ENCODE measurements at regions not wholly inside any gene's neighbourhood (a gene's known extent, or its start where the extent isn't known, plus 50 kb on each side); places are given as distances from the start of the nearest gene placed in this dataset.

DNA sequence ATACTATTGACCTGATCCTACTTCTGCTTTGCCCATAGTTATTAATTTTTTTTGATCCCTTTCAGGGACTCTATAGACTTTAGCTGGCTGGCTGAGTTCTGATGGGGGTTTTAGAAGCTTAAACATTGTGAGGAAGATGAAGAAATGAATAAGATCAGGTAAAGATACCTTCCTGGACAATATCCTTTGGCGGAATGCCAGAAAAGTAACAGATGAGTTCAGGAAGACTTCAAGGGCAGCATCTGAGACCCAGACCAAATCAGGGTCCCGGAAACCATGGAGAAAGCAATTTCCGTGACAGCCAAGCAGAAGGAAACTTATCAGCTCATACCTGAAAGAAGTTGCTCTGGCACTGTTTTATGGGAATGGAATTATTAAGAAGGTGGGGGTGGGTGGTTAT lies 100.4 kb downstream of the XCL2 start (continued):
- no peak for TF ChIP-seq ZNF274 (IDR thresholded peaks at IDR 0.05; ENCODE audit: insufficient read depth, insufficient read length)
- TF ChIP-seq ZNF622 (IDR thresholded peaks at IDR 0.05), result no peak
- TF ChIP-seq BCL11A (IDR thresholded peaks at IDR 0.05; ENCODE audit: low read depth, low read length), result no peak
- no peak for TF ChIP-seq KAT2A (conservative IDR thresholded peaks at IDR 0.05; ENCODE audit: control insufficient read depth, low read depth, low read length)
- no peak for TF ChIP-seq STAT3 (IDR thresholded peaks at IDR 0.05; ENCODE audit: low read depth, low read length)
- TF ChIP-seq MYB (IDR thresholded peaks at IDR 0.05; ENCODE audit: borderline replicate concordance, low read depth, low read length), result no peak
- TF ChIP-seq BMI1 (IDR thresholded peaks at IDR 0.05; ENCODE audit: borderline replicate concordance), result no peak

DNA sequence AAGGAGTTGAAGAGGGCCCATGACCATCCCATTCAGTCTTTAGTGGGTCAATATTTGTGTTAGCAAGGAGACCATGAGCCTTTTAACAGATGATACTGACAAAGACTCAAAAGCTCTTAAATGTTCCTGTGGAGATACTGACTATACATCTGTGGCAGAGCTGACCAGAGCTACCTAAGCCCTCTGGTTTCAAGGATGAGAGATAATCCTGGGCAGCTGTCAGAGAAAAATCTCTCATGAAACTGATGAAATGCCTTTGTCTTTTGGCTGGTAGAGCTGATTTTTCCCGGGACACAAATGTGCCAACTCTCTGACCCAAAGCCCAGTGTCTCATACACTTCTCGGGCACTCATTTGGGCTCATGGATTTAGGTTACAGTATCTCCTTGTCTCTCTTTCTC lies 100.9 kb downstream of the XCL2 start:
- H2AFZ ChIP-seq (ENCODE audit: control insufficient read depth, low read depth, low read length), result no peak overlapping the region
- no peak overlapping the region for H3K4me3 ChIP-seq
- 28% methylated on average over 2 of the region's 2 CpGs for WGBS (ENCODE audit: insufficient coverage, insufficient replicate concordance, low lambda C conversion rate, missing lambda C conversion rate)
- TF ChIP-seq GATAD2B (conservative IDR thresholded peaks at IDR 0.05; ENCODE audit: low read depth) (no peak), MYB (IDR thresholded peaks at IDR 0.05; ENCODE audit: borderline replicate concordance, low read depth, low read length) (no peak)
- FAIRE-seq (peak; percentile 18), ATAC-seq (no peak), DNase-seq (ENCODE audit: low read depth, low spot score) (no peak)
- no peak overlapping the region for H3K27ac ChIP-seq (ENCODE audit: control insufficient read depth, insufficient read depth)
- ChIA-PET RAD21 (ENCODE audit: unreplicated experiment) (interaction anchor here (0.7 to 12.3 kb wide), 15 partner anchors 9 to 666 kb away, joined by 3 to 179 read pairs (median 5); no protein-coding TSS in a partner anchor), CTCF (interaction anchor here (0.7 to 14.9 kb wide), 12 partner anchors 9 to 905 kb away, joined by 3 to 283 read pairs (median 8); no protein-coding TSS in a partner anchor), SMC1A (ENCODE audit: uncharacterized antibody, unreplicated experiment) (interaction anchor here (0.7 to 16.8 kb wide), 25 partner anchors 9 to 1030 kb away, joined by 3 to 314 read pairs (median 7); partner anchors contain the start of genes XCL1 and XCL2), POLR2A (interaction anchor here (0.6 to 1.3 kb wide), 6 partner anchors 36 to 158 kb away, joined by 3 to 4 read pairs (median 3); no protein-coding TSS in a partner anchor)
- H3K4me1 ChIP-seq (ENCODE audit: control insufficient read depth, insufficient read depth, low read length), result no peaks in the 10 kb centered on the region
- no peaks in the 10 kb centered on the region for H3K36me3 ChIP-seq (ENCODE audit: control insufficient read depth in 2 of 2, insufficient read depth in 2 of 2, low read length in 1 of 2)
- no peaks in the 10 kb centered on the region for H3K27me3 ChIP-seq (replicated peaks in 1 of 2; ENCODE audit: control insufficient read depth in 2 of 2, insufficient read depth in 2 of 2, low read length in 1 of 2)
- no peaks in the 10 kb centered on the region for H3K79me2 ChIP-seq (ENCODE audit: control insufficient read depth, insufficient read depth, low read length)
- no peak overlapping the region for H3K4me2 ChIP-seq (ENCODE audit: control insufficient read depth, insufficient read depth)
- intact Hi-C loops (cut with micrococcal nuclease; ENCODE audit: unreplicated experiment) (no loop called here), in situ Hi-C loops (cut with MboI) (loop anchor here (5.0 to 10.0 kb wide), 2 partner anchors 124 to 1102 kb away; no protein-coding TSS in a partner anchor)
- no TSS peak for BruUV-seq (replicated peaks)
- H3K9me3 ChIP-seq (replicated peaks; ENCODE audit: control insufficient read depth, insufficient read depth, low read length), result no peaks in the 10 kb centered on the region
- H3K9ac ChIP-seq (ENCODE audit: control insufficient read depth, insufficient read depth, low read length), result no peak overlapping the region
- no peaks in the 10 kb centered on the region for H4K20me1 ChIP-seq (ENCODE audit: control insufficient read depth, insufficient read depth)

All from GM12878 (cell line).